T-helper 17 cell (primary cell): ENCODE measurements at regions not wholly inside any gene's neighbourhood (a gene's known extent, or its start where the extent isn't known, plus 50 kb on each side); places are given as distances from the start of the nearest gene placed in this dataset.
"Not testable (repeated sequence)": the region's sequence is repeated elsewhere in the genome, so short reads cannot be mapped to it uniquely, and the experiment has no call there.

Source experiments
- ATAC-seq: fragments of 150-1000 bp; cut with Tn5 transposase; 2 replicates; pipeline ENCODE4 v1.10.0; 2021; ENCODE audit warnings: mild to moderate bottlenecking, moderate library complexity
- DNase-seq, 3 donors: peaks; one replicate each; pipeline versions ENCODE4 v3.0.0 to v3.0.0-alpha.2; 2020 to 2021
- H3K9me3 ChIP-seq: one replicate; pipeline ENCODE4 v1.7.0; 2013; ENCODE audit warnings: low read length, mild to moderate bottlenecking; ENCODE audit not compliant: control insufficient read depth, poor library complexity, severe bottlenecking
- H3K27ac Mint-ChIP-seq: one replicate; pipeline ENCODE4 v1.8.0; 2022; ENCODE audit warnings: mild to moderate bottlenecking, moderate library complexity, mixed read lengths
- H3K27me3 Mint-ChIP-seq: one replicate; pipeline ENCODE4 v1.8.0; 2022; ENCODE audit warnings: mixed read lengths
- H3K36me3 Mint-ChIP-seq: one replicate; pipeline ENCODE4 v1.8.0; 2022; ENCODE audit warnings: low read depth, mixed read lengths
- H3K4me1 Mint-ChIP-seq: one replicate; pipeline ENCODE4 v1.8.0; 2022; ENCODE audit warnings: mild to moderate bottlenecking, mixed read lengths
- H3K4me3 Mint-ChIP-seq: one replicate; pipeline ENCODE4 v1.8.0; 2022; ENCODE audit warnings: mild to moderate bottlenecking, moderate library complexity, mixed read lengths

DNA sequence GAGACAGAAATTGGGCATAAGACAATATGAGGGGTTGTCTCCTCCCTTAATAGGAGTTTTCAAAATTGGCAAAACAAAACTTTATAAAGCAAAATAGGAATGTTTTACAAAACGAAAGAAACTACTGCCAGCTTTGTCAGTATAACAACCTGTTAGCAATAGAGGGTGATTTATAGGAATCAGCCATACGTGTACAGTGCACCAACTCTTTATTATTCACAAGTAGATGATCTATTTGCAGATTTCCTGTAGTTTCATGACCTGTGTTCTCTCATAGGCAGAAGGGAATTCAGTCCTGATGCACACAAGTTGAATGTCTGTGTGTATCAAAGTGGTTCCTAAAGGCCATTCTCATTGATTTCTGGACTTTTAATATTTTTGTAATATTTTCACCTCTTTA lies 116.3 kb downstream of the MFAP3L start:
- no peaks in the 10 kb centered on the region for H3K9me3 ChIP-seq
- H3K27ac Mint-ChIP-seq: no peak overlapping the region
- H3K4me1 Mint-ChIP-seq: peaks cover 3% of the 10 kb centered on the region
- no peak for ATAC-seq
- H3K27me3 Mint-ChIP-seq: peaks cover 12% of the 10 kb centered on the region
- no peak overlapping the region for H3K4me3 Mint-ChIP-seq
- DNase-seq: no peak
- H3K36me3 Mint-ChIP-seq: no peaks in the 10 kb centered on the region

- no peak overlapping the region for H3K27ac Mint-ChIP-seq
- no peaks in the 10 kb centered on the region for H3K36me3 Mint-ChIP-seq
- H3K9me3 ChIP-seq: no peaks in the 10 kb centered on the region
- no peak for DNase-seq
- H3K4me3 Mint-ChIP-seq: no peak overlapping the region
- ATAC-seq: no peak
- H3K4me1 Mint-ChIP-seq: peaks cover 3% of the 10 kb centered on the region
- peaks cover 12% of the 10 kb centered on the region for H3K27me3 Mint-ChIP-seq
Observed at GRCh38 chr4:169909479-169909878, 116.7 kb downstream of the MFAP3L start.

DNA sequence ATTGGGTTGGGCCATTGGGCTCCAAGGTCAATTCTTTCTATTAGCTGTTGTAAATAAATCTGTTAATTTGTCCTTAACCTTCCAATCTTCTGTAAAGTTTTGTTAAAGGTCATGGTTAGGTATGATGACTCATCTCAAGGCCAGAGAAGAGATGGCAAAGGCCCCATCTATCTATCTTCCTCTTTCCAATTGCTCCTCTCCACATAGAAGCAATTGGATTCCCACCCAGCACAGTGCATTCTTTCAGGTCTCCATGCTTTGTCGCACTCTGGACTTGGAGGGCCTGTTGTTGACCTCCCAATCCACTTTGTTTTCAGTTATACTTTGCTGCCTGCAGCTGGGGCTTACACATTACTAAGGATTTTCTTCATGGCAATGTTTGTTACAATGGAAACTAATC lies 118.5 kb downstream of the MFAP3L start:
- Mint-ChIP-seq H3K36me3 (no peaks in the 10 kb centered on the region), H3K27ac (no peak overlapping the region), H3K4me3 (no peak overlapping the region), H3K4me1 (peaks cover 2% of the 10 kb centered on the region), H3K27me3 (peaks cover 26% of the 10 kb centered on the region)
- ATAC-seq: no peak
- DNase-seq: no peak
- no peaks in the 10 kb centered on the region for H3K9me3 ChIP-seq

DNA sequence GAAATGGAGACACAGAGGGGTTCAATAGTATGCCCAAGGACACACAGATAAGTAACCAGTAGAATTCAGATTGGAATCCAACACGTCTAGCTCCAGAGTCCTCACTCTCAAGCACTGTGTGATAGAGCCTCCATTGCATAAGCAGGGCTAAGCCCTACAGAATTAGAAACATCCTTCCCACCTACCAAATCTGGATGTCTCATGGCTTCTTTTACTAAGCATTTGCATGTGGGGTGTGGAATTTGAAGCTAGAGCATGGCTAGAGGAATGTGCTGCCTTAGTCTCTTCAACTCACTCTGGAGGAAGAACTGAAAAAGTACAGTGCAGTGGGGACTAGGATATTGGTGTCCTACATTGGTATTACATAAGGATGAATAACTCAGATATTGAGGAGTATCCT lies 119.4 kb downstream of the MFAP3L start:
- H3K27me3 Mint-ChIP-seq: peaks cover 32% of the 10 kb centered on the region
- H3K4me3 Mint-ChIP-seq: no peak overlapping the region
- no peak for ATAC-seq
- H3K36me3 Mint-ChIP-seq: no peaks in the 10 kb centered on the region
- no peak for DNase-seq
- no peaks in the 10 kb centered on the region for H3K4me1 Mint-ChIP-seq
- no peak overlapping the region for H3K27ac Mint-ChIP-seq
- H3K9me3 ChIP-seq: no peaks in the 10 kb centered on the region

- DNase-seq (no peak), ATAC-seq (no peak)
- Mint-ChIP-seq H3K27me3 (peaks cover 32% of the 10 kb centered on the region), H3K27ac (no peak overlapping the region), H3K4me3 (no peak overlapping the region), H3K4me1 (no peaks in the 10 kb centered on the region), H3K36me3 (no peaks in the 10 kb centered on the region)
- H3K9me3 ChIP-seq: no peaks in the 10 kb centered on the region
Observed at GRCh38 chr4:169906104-169906503, 120.1 kb downstream of the MFAP3L start.

- DNase-seq (no peak), ATAC-seq (no peak)
- no peaks in the 10 kb centered on the region for H3K36me3 Mint-ChIP-seq
- H3K27ac Mint-ChIP-seq: no peak overlapping the region
- H3K27me3 Mint-ChIP-seq: peaks cover 33% of the 10 kb centered on the region
- H3K9me3 ChIP-seq: no peaks in the 10 kb centered on the region
- H3K4me3 Mint-ChIP-seq: no peak overlapping the region
- no peaks in the 10 kb centered on the region for H3K4me1 Mint-ChIP-seq
Observed at GRCh38 chr4:169902658-169903345, 123.4 kb downstream of the MFAP3L start.

GRCh38 chr4:169900241-169900845 lies 125.9 kb downstream of the MFAP3L start:
- peaks cover 25% of the 10 kb centered on the region for H3K27me3 Mint-ChIP-seq
- H3K9me3 ChIP-seq: no peaks in the 10 kb centered on the region
- no peaks in the 10 kb centered on the region for H3K4me1 Mint-ChIP-seq
- DNase-seq: no peak
- H3K27ac Mint-ChIP-seq: no peak overlapping the region
- H3K4me3 Mint-ChIP-seq: no peak overlapping the region
- no peak for ATAC-seq
- H3K36me3 Mint-ChIP-seq: no peaks in the 10 kb centered on the region

DNA sequence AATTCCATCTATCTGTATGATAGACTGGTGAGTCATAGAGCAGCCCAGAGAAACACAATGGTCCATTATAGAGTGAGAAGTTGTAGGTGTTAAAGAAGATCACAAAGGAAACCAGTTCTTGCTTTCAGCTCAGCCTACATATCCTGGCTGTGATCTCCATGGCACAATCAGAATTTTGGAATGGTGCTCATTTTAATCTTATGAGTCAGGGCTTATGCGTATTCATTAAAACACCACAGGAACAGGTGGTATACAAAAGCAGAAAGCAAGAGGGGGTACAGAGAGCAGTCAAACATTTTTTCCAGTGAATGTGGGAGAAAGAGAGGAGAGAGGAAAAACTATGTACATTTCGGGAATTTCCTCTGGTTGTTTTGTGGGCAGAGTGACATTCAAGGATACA lies 126.9 kb downstream of the MFAP3L start:
- ATAC-seq (no peak), DNase-seq (no peak)
- H3K4me3 Mint-ChIP-seq: no peak overlapping the region
- H3K9me3 ChIP-seq: no peaks in the 10 kb centered on the region
- no peaks in the 10 kb centered on the region for H3K4me1 Mint-ChIP-seq
- H3K27me3 Mint-ChIP-seq: peaks cover 25% of the 10 kb centered on the region
- no peaks in the 10 kb centered on the region for H3K36me3 Mint-ChIP-seq
- no peak overlapping the region for H3K27ac Mint-ChIP-seq

DNA sequence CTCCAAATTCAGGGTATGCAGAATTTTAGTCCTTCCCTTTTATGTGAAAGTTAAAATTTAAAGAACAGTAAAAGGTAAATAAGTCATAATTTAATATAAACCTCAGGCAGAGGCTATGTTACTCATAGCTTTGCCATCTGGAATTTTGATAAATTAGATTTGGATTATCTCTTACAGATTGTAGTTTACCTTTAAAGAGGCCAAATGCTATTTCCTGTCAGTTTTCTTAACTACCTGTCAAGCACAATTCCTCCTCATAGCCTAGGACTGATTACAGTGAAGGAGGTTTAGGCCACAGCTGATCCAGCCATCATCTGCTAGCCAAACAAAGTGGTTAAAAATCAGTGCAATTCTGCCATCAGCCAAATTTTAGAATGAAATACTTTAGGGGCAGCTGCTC lies 128.1 kb downstream of the MFAP3L start:
- H3K9me3 ChIP-seq: no peaks in the 10 kb centered on the region
- ATAC-seq: no peak
- Mint-ChIP-seq H3K27me3 (peaks cover 23% of the 10 kb centered on the region), H3K4me3 (no peak overlapping the region), H3K4me1 (no peaks in the 10 kb centered on the region), H3K27ac (no peak overlapping the region), H3K36me3 (no peaks in the 10 kb centered on the region)
- DNase-seq: no peak

GRCh38 chr4:169894767-169895166 lies 131.4 kb downstream of the MFAP3L start:
- not testable (repeated sequence) for DNase-seq, H3K36me3 Mint-ChIP-seq, H3K27ac Mint-ChIP-seq, H3K4me1 Mint-ChIP-seq, H3K4me3 Mint-ChIP-seq, H3K9me3 ChIP-seq, ATAC-seq
- H3K27me3 Mint-ChIP-seq: peaks cover 17% of the 10 kb centered on the region

DNA sequence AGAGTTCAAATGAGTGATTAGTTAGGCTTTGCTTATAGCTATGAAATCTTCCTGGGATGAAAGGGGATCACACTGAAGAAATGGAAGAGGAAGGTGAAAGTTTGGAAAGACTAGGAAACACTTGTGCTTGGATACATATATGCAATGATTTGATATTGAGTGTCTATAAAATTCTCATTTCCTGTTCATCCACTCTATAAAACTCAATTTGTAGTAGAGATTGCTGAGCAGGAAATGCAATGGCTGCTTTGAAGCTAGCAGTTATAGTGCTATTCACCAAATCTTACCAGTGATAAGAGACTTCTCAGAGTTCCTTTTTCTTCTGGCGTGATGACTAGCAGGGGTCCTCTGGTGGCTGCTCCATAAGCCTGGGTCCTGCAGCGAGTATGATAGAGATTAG lies 128.1 kb upstream of the HPF1 start:
- H3K9me3 ChIP-seq: no peaks in the 10 kb centered on the region
- H3K4me3 Mint-ChIP-seq: no peak overlapping the region
- no peaks in the 10 kb centered on the region for H3K36me3 Mint-ChIP-seq
- H3K27me3 Mint-ChIP-seq: peaks cover 15% of the 10 kb centered on the region
- ATAC-seq (no peak), DNase-seq (no peak)
- no peaks in the 10 kb centered on the region for H3K4me1 Mint-ChIP-seq
- no peak overlapping the region for H3K27ac Mint-ChIP-seq

- no peak for DNase-seq
- Mint-ChIP-seq H3K4me1 (no peaks in the 10 kb centered on the region), H3K27ac (no peak overlapping the region), H3K4me3 (no peak overlapping the region), H3K36me3 (peaks cover 4% of the 10 kb centered on the region), H3K27me3 (peaks cover 25% of the 10 kb centered on the region)
- ATAC-seq: no peak
- H3K9me3 ChIP-seq: no peaks in the 10 kb centered on the region
Observed at GRCh38 chr4:169881769-169882168, 124.0 kb upstream of the HPF1 start.

GRCh38 chr4:169870507-169870906 lies 112.8 kb upstream of the HPF1 start:
- Mint-ChIP-seq H3K27ac (no peak overlapping the region), H3K27me3 (peaks cover 47% of the 10 kb centered on the region), H3K4me1 (no peaks in the 10 kb centered on the region), H3K36me3 (no peaks in the 10 kb centered on the region), H3K4me3 (no peak overlapping the region)
- ATAC-seq (no peak), DNase-seq (no peak)
- H3K9me3 ChIP-seq: no peaks in the 10 kb centered on the region

GRCh38 chr4:169869490-169869889 lies 111.7 kb upstream of the HPF1 start:
- Mint-ChIP-seq H3K4me3 (no peak overlapping the region), H3K4me1 (no peaks in the 10 kb centered on the region), H3K27me3 (peaks cover 37% of the 10 kb centered on the region), H3K36me3 (no peaks in the 10 kb centered on the region), H3K27ac (no peak overlapping the region)
- DNase-seq: no peak
- H3K9me3 ChIP-seq: no peaks in the 10 kb centered on the region
- no peak for ATAC-seq
